GM23248 (cell line): ENCODE measurements at regions not wholly inside any gene's neighbourhood (a gene's known extent, or its start where the extent isn't known, plus 50 kb on each side); places are given as distances from the start of the nearest gene placed in this dataset.

ENCODE experiments used
- DNase-seq: peaks from one replicate; pipeline ENCODE4 v3.0.0-alpha.2; 2015
- H2AFZ ChIP-seq: fragments of 200-600 bp; sonication (generic); 2 replicates; pipeline ENCODE4 v1.6.1; 2016; ENCODE audit warnings: antibody characterized with exemption
- H3F3A ChIP-seq: fragments of 200-600 bp; sonication (generic); 2 replicates; pipeline ENCODE4 v1.6.1; 2016; ENCODE audit warnings: mild to moderate bottlenecking, antibody characterized with exemption, mixed run types; ENCODE audit not compliant: insufficient read depth
- H3K27ac ChIP-seq: fragments of 200-600 bp; sonication (generic); 2 replicates; pipeline ENCODE4 v1.5.1; 2016; ENCODE audit warnings: mild to moderate bottlenecking
- H3K27me3 ChIP-seq: fragments of 200-600 bp; sonication (generic); replicated peaks from 2 replicates; pipeline ENCODE4 v1.6.1; 2016; ENCODE audit warnings: mild to moderate bottlenecking; ENCODE audit not compliant: insufficient read depth
- H3K36me3 ChIP-seq: fragments of 200-600 bp; sonication (generic); 2 replicates; pipeline ENCODE4 v1.6.1; 2016; ENCODE audit warnings: low read depth, mild to moderate bottlenecking
- H3K4me1 ChIP-seq: fragments of 200-600 bp; sonication (generic); 2 replicates; pipeline ENCODE4 v1.6.1; 2016; ENCODE audit warnings: mild to moderate bottlenecking; ENCODE audit not compliant: insufficient read depth
- H3K4me2 ChIP-seq: fragments of 200-600 bp; sonication (generic); one replicate; pipeline ENCODE4 v1.6.1; 2016; ENCODE audit warnings: mild to moderate bottlenecking; ENCODE audit not compliant: unreplicated experiment
- H3K4me3 ChIP-seq: fragments of 200-600 bp; sonication (generic); 2 replicates; pipeline ENCODE4 v1.5.1; 2016; ENCODE audit warnings: mild to moderate bottlenecking
- H3K79me2 ChIP-seq: fragments of 200-600 bp; sonication (generic); 2 replicates; pipeline ENCODE4 v1.6.1; 2016; ENCODE audit warnings: mild to moderate bottlenecking; ENCODE audit not compliant: insufficient read depth
- H3K9ac ChIP-seq: fragments of 200-600 bp; sonication (generic); 2 replicates; pipeline ENCODE4 v1.6.1; 2016; ENCODE audit warnings: mild to moderate bottlenecking
- H3K9me2 ChIP-seq: fragments of 200-600 bp; sonication (generic); 2 replicates; pipeline ENCODE4 v1.6.1; 2016; ENCODE audit warnings: mixed run types, mild to moderate bottlenecking, moderate library complexity; ENCODE audit not compliant: insufficient read depth
- H3K9me3 ChIP-seq: fragments of 200-600 bp; sonication (generic); one replicate; pipeline ENCODE4 v1.6.1; 2017; ENCODE audit warnings: low read depth
- H4K20me1 ChIP-seq: fragments of 200-600 bp; sonication (generic); 2 replicates; pipeline ENCODE4 v1.6.0; 2016; ENCODE audit not compliant: insufficient read depth
- EZH2 ChIP-seq: fragments of 200-600 bp; sonication (generic); IDR thresholded peaks from 2 replicates; pipeline ENCODE4 v1.6.1; 2018; ENCODE audit warnings: antibody characterized with exemption, mild to moderate bottlenecking; ENCODE audit not compliant: insufficient read depth, poor library complexity, severe bottlenecking
- EZH2phosphoT487 ChIP-seq: fragments of 200-600 bp; sonication (generic); IDR thresholded peaks from 2 replicates; pipeline ENCODE4 v1.6.1; 2018; ENCODE audit warnings: antibody characterized with exemption, moderate library complexity, mild to moderate bottlenecking, low read depth; ENCODE audit not compliant: insufficient read depth
- WGBS, 2 experiments: methylation state at CpG; one replicate each; pipeline ENCODE4 v1.1.6; 2015 to 2017; ENCODE audit warnings: low lambda C conversion rate in 2 of 2, low coverage in 1 of 2; ENCODE audit errors: missing lambda C conversion rate in 2 of 2; 5-methylcytosine and 5-hydroxymethylcytosine counted together
- in situ Hi-C: fragments of 300-500 bp; cut with MboI; formaldehyde crosslinking; loops from 2 replicates; pipeline ENCODE4 v1.15.0; 2020

DNA sequence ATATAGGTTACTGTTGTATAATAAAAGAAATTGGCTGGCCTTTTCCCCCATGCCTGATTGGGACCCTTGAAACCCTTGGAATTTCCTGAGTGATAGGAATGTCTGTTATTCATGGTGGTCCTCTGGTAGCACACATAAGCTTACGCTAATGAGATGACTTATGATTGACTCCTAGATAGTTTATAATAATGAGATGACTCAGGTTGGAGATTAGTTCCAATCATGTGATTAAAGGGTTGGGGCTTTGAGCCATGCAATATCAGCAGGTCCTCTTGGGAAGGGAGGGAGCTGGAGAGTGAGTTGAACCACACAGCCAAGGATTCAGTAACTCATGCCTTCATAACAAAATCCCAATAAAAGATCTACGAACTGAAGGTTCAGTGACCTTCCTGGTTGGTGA is 407.6 kb upstream of the MANEA start:
- Histone ChIP-seq H3K27ac (no peak overlapping the region), H2AFZ (no peak overlapping the region), H3K9ac (no peak overlapping the region), H3K4me3 (no peak overlapping the region), H3K9me3 (peaks cover 2% of the 10 kb centered on the region), H3K79me2 (no peaks in the 10 kb centered on the region), H3K4me1 (no peaks in the 10 kb centered on the region), H3K36me3 (no peaks in the 10 kb centered on the region), H3K4me2 (no peak overlapping the region), H3K9me2 (no peaks in the 10 kb centered on the region), H3F3A (no peaks in the 10 kb centered on the region), H3K27me3 (no peaks in the 10 kb centered on the region), H4K20me1 (no peaks in the 10 kb centered on the region)
- 21 to 42% methylated on average over 2 of the region's 2 CpGs for WGBS, 2 experiments
- in situ Hi-C loops: no loop called here
- no peak for DNase-seq
- TF ChIP-seq EZH2phosphoT487 (no peak), EZH2 (no peak)

DNA sequence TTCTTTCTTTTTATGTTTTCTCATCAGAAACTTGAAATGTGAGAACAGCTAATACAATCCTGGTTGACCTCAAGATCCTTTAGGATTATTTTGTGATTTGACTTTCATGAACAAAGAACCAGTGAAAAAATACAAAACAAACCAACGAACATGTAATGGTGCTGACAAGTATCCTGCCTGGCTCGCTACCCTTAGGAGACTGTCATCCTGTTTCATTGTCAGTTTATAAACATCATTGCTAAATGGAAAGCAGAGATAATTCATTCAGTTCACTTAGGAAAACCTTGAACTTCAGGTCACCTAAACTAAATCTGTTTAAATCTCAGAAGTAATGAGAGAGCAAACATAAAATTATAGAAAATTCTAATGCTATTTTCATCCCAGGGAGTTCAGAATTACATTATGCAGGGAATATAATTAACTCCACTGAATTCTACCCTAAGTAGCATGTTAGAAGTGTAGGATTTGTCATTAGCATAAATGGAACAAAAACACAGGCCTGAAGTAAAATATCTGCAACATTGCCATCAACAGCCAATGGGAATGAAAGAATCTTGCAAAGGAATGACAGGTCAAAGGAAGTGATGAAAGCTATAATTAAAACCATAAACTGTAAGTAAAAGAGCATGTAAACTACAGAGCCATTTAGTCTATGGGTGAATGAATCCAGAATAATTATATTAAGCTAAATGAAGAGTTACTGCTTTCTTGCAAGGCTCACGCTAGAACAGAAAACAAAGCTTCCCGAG is 401.2 kb upstream of the MANEA start:
- Histone ChIP-seq H2AFZ (no peak overlapping the region), H3K9ac (no peak overlapping the region), H3K27me3 (no peaks in the 10 kb centered on the region), H4K20me1 (no peaks in the 10 kb centered on the region), H3K9me2 (no peaks in the 10 kb centered on the region), H3K27ac (no peak overlapping the region), H3F3A (no peaks in the 10 kb centered on the region), H3K4me3 (no peak overlapping the region), H3K4me1 (no peaks in the 10 kb centered on the region), H3K9me3 (peaks cover 2% of the 10 kb centered on the region), H3K36me3 (no peaks in the 10 kb centered on the region), H3K4me2 (no peak overlapping the region), H3K79me2 (no peaks in the 10 kb centered on the region)
- in situ Hi-C loops: no loop called here
- TF ChIP-seq EZH2phosphoT487 (no peak), EZH2 (no peak)
- DNase-seq: no peak
- 4 to 8% methylated on average over 4 of the region's 4 CpGs for WGBS, 2 experiments

DNA sequence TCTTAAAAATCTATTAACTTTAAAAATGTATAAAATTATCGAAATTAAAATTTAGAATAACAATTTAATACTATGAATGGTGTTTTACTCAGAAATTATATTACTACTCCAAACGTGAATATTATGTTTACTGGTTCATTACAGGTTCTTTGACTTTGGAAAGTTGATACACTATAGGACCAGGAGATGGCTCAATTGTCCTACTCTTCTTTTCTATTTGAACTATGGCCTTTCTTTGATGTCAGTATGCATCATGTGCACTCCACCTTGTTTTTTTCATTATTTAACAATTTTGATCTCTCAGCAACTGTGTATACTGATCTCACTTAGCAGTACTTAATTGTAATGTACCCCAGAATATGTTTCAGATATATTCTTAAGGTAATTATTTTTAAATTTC is 391.5 kb upstream of the MANEA start:
- H3K27ac ChIP-seq: no peak overlapping the region
- in situ Hi-C loops: no loop called here

DNA sequence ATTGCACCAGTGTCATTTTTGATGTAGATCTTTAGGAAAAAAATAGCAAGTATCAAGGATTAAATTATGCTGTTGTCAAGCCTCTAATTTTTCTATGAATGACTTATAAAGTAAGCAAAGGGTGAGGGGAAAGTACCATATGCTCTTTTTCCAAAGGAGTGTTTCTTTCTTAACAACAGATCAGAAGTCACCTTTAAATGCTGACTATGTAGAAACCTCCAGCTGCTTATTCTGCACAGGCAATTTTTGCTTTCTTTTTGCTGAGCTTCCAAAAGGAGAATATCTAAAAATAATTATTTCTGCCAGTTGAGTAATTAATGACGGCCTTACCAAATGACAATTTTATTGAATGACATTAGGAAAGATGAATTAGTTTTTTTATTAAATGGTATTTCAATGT is 390.6 kb upstream of the MANEA start:
- Histone ChIP-seq H3K79me2 (no peaks in the 10 kb centered on the region), H4K20me1 (no peaks in the 10 kb centered on the region), H3K27ac (no peak overlapping the region), H3K27me3 (no peaks in the 10 kb centered on the region), H3K9ac (no peak overlapping the region), H3K4me2 (no peak overlapping the region), H3K9me3 (no peaks in the 10 kb centered on the region), H3K4me1 (no peaks in the 10 kb centered on the region), H2AFZ (no peak overlapping the region), H3K4me3 (no peak overlapping the region), H3K9me2 (no peaks in the 10 kb centered on the region), H3K36me3 (no peaks in the 10 kb centered on the region), H3F3A (no peaks in the 10 kb centered on the region)
- in situ Hi-C loops: no loop called here
- no peak for DNase-seq
- 8 to 24% methylated on average over 1 of the region's 1 CpG for WGBS, 2 experiments
- no peak for TF ChIP-seq EZH2phosphoT487
- TF ChIP-seq EZH2: no peak

More for the DNA sequence above, 391.5 kb upstream of the MANEA start:
- no peaks in the 10 kb centered on the region for H3K36me3 ChIP-seq
- H2AFZ ChIP-seq: no peak overlapping the region
- H3K4me2 ChIP-seq: no peak overlapping the region
- no peaks in the 10 kb centered on the region for H3K9me2 ChIP-seq
- DNase-seq: no peak
- no peaks in the 10 kb centered on the region for H4K20me1 ChIP-seq
- H3K4me3 ChIP-seq: no peak overlapping the region
- no peak overlapping the region for H3K9ac ChIP-seq
- no peaks in the 10 kb centered on the region for H3K79me2 ChIP-seq
- no peak for TF ChIP-seq EZH2
- WGBS, 2 experiments: 5 to 7% methylated on average over 2 of the region's 2 CpGs
- no peaks in the 10 kb centered on the region for H3K9me3 ChIP-seq
- H3K4me1 ChIP-seq: no peaks in the 10 kb centered on the region
- H3F3A ChIP-seq: no peaks in the 10 kb centered on the region
- H3K27me3 ChIP-seq: no peaks in the 10 kb centered on the region

DNA sequence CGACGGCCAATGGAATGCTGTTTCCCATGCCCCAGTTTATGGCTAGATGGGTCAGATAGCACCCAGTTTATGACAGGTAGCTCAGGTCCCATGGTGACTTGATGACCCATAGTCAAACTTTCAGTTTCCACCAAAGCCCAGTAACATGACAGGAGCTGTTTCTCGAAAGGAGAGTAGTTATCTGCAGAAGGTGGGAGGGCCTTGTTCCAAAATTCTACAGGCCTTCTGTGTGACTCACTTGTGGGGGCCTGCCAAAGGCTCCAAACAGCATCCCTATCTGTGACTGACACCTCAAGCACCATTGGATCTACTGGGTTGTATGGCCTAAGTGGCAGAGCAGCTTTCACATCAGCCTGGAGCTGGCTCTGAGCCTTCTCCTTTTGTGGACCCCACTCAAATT is 379.7 kb upstream of the MANEA start:
- in situ Hi-C loops: no loop called here

More for the DNA sequence above, 379.7 kb upstream of the MANEA start:
- Histone ChIP-seq H3K4me3 (no peak overlapping the region), H3K9ac (no peak overlapping the region), H4K20me1 (no peaks in the 10 kb centered on the region), H3K27ac (no peak overlapping the region), H3K79me2 (no peaks in the 10 kb centered on the region), H3K27me3 (no peaks in the 10 kb centered on the region), H3F3A (no peaks in the 10 kb centered on the region), H3K4me1 (no peaks in the 10 kb centered on the region), H3K4me2 (no peak overlapping the region), H2AFZ (no peak overlapping the region), H3K36me3 (no peaks in the 10 kb centered on the region), H3K9me2 (no peaks in the 10 kb centered on the region), H3K9me3 (no peaks in the 10 kb centered on the region)
- DNase-seq: no peak
- 15 to 40% methylated on average over 3 of the region's 3 CpGs for WGBS, 2 experiments
- TF ChIP-seq EZH2phosphoT487 (no peak), EZH2 (no peak)
